Iris pigment epithelial cell (primary cell): ENCODE measurements at regions not wholly inside any gene's neighbourhood (a gene's known extent, or its start where the extent isn't known, plus 50 kb on each side); places are given as distances from the start of the nearest gene placed in this dataset.

Source experiments
- DNase-seq: peaks from one replicate; pipeline ENCODE4 v3.0.0-alpha.2; 2011; ENCODE audit warnings: low read depth

DNA sequence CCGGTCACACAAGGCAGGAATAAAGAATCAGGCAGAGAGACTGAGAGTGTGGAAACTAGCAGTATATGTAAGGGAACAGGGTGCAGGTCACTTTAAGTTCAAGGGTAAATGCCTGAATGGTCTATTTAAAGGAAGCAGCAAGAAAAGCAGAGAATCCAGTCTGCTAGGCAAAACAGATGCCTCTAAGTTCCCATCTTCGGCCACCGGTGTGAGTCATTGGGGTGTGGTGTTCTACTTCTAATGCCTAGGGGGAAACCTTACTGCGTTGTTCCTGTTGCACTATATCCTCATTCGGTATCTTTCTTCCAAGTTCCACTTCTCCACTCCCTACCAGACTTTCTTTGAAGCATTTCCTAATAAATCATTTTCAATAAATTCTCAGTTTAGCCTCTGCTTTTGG lies 259.9 kb downstream of the HHIPL2 start:
- no peak for DNase-seq

DNA sequence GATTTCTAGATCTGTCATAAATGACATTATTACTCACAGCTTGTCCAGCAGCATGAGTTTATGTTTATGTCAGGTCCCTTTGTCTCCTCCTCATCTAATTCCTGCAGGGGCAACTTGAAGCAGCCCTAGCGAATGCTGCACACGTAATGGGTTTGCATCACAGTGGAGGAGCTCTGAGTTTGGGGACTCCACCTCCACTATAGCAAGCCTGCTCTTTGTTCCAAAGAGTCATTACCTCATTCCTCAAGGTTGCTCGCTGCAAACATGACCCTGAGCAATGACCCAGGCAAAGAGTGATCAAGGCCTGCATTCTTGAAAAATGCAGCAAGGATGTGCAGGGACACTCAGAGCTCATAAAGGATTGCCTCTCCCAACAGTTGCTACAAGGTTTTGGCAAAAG lies 261.9 kb downstream of the HHIPL2 start:
- no peak for DNase-seq

DNA sequence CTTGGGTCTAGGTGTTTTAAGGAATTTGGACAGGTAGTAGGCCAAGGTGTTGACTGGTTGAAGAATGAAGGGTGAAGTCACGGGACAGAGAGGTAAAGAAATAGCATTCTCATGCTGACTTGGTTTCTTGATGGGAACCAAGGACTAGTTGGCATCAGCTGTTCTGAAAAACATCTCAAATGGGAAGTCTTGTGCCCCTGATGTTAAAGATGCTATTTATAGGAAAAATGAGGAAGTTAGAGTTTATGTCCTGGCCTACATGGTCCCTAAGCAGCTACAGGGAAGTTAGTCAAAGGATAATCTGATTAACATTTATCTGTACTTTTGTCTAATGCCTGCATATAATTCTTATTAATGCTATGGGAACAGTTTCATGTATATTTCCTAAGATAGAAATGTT lies 262.4 kb downstream of the HHIPL2 start:
- no peak for DNase-seq

DNA sequence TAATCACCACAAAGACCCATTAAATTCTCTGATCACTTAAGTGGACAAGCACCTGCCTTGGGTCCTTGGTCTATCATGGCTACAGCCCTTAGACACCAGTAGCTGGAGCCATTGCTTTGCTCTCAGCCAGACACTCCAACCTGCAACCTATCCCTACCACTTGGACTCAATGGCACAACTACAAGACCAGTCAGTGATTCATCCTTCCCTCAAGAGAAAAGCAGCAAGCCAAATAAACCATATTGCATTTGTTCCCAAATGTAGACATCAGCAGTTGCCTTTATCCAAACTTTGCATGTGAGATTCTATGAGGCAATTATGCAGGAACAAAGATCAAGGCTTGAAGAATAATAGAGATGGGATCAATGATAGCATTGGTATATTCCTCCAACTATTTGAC lies 263.4 kb downstream of the HHIPL2 start:
- DNase-seq = no peak

DNA sequence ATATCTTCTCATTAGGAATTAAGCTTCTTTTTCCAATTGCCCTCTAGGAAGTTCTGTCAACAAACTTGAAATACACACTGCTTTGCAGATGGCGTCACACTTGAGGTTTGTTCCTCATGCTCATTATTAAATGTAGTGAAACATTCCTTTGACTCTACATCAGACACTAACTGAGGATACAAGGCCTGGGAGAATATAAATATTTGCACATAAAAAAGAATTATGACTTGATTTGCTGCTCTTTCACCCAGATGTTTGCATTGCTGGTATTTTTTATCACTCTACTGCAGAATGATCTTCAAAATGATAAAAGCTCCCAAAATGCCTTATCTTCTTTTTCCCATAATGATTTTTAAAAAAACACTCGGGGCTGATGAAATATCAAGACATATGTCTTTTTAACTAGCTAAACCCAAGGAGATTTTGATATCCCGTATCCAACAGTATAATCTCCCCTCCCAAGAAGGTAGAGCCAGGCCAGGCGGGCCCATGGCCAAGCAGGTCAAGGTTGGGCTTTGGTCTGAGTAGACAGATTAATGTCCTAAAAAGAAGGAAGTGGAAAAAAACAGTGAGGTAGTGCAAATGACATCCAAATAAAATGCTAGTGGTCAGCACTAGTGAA lies 264.6 kb downstream of the HHIPL2 start:
- no peak for DNase-seq

DNA sequence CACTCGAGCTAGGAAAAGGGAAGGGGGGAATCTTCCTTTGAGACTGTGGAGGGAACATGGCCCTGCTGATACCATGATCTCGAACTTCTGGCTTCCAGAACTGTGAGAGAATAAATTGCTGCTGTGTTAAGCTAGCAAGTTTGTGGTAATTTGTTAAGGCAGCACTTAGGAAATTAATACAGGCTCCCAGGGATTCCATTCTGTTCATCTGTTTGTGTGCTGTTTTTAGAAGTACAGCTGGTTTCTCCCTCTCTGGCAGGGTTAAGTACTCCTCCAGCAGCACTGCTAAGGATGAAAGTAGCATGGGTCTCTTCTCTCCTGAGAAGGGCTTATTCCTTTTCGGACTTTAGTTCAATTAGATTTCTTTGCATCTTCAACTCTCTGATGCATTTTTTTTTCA lies 268.3 kb downstream of the HHIPL2 start:
- no peak for DNase-seq

DNA sequence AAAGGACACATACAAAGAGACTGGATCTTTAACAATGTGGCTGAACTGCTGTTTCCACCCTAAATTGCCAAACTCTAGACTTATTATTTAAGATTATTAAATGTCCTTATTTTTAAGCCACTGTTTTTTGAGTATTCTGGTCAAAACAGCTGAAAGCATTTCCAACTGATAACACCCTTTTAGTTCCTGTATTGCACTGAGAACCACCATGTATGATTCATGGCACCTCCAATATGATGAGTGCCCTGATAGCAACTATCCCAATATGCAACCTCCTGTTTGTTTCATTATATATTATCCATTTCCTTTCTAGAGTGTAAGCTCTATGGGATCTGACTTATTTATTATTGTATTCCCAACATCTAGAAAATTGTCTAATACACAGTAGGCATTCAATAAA lies 269.4 kb downstream of the HHIPL2 start:
- no peak for DNase-seq

DNA sequence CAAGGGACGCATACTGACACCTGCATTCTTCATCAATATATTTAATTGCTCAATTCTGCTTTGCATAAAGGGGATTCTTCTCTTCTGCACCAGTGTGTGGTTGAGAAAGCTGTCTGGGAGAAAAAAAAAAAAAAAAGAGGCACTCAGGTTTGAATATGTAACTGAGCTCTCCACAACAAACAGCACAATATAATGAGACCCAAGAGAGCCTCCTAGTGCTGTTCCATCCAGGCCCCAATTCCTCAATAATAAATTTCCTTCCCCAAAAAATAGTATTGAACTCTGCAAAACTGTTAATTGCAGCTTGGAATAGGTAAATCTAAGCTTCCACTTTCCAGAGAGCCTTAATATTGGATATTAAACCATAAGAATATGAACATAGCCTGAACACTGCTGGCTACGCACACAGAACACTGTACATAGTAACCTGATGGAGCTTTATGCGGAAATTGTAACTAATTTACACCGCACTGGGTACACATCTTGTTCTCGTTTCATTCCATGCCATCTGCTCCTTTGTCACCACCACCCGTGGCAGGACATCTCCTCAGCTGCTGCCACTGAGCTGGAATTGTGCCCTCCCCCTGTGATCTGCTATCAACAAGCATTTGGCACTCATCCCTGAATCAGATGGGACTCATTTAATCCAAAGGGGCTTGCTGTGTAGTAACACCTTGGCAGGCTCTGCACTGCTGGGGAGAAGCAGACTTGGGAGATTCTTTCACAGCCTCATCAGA lies 272.0 kb downstream of the HHIPL2 start:
- no peak for DNase-seq

DNA sequence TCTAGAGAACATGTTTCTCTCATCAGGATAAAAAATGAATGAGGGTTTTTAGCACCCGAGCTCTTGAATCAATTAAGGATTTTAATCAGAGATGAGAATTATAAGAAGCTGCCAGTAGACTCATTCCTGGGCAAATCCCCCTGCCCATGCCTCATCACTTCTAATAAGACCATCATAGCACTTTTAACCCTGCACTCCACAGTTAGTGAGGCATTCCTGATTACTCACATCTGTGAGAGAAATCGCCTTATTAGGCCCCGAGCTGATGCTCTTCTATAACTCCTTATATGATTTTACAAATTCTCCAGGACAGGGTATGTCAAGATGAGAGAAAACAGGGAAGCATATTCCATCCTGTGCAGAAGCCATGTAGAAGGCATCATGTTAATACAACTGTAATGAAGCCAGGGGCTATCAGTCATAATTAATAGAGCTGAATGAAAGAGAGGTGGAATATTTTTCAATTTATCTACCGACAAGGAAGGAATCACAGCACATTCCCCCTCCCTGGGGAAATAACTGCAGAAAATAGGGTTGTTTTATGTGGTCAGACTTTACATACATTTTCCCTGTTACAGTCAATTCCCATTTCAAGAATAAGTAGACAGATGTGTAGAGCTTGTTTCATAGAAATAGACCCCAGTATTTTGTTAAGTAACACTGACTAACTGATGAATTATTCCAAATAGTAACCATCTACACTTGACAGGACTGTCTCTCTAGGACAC lies 272.7 kb downstream of the HHIPL2 start:
- no peak for DNase-seq

DNA sequence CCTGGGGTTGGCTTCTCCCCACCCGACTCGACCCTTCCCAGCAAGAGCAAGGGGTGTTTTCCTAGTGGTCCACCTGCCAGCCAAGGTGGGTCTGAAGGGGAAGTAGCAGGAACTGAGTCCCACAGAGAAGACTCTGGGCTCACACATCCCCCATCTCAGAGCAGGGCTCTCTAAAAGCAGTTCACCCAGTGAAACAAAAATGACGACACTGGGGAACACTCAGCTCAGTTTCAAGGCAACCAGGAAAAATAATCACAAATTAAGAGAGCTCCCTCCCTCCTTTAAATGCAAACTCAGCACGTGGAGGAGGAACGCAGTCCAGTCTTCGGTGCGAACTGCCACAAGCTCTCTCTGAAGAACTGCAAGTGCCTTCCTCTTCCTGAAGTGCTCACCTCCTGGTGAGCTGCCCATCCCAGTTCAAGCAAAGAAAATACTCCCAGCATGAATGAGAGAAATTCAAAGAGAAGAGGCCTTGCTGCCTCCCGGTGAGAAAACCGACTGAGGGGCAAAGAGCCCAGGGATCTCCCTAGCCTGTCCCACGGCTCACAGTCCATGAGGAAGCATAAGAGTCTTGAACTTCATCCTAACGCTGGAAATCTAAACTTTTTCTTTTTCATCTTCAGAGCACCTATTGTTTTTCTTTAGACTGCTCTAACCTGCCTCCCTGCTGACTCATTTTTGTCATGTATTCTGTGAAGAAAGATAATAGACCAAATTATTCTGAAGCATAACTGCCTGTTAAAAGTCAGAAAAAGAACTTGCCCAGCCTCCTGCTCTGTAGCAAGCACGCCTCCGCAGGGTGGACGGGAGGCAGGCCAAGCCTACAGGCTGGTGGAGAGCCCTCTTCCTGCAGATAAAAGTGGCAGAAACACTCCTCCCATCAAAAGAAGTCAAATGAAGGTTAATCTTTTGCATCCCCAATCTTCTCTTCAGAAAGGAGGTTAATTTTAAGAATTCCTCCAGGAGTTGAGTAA lies 281.4 kb downstream of the HHIPL2 start:
- no peak for DNase-seq

DNA sequence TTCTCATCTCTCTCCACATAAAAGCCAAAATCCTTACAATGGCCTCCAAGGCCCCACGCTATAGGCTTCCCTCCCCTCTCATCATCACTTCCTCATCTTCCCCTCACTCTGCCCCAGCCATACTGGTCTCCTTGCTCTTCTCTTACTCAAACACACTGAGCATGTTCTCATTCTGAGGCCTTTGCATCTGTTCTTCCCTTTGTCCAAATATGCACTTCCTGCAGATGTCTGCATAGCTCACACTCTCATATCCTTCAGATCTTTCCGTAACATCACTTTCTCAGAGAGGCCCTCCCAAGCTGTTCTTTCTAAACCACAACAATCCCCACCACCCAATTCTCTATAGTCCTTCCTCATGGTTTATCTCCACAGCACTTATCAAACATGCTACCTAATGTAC lies 284.1 kb downstream of the HHIPL2 start:
- no peak for DNase-seq

DNA sequence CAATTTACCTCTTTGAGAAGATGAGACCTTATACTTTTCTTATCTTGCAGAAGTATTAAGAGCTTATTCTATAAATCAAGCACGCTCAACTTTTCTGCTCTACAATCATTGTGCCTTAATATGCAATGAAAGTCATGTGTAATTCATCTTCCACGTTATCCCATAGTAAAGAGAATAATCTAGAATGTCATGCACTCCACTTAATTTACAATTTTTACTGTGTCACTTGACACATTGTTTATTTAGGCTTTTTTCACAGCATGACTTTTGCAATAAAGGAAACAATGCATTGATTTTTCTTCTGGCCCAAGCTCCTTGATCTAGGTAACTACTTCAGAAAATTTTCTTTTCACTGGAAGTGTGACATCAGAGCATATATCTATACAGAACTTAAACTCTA lies 290.9 kb downstream of the HHIPL2 start:
- DNase-seq = no peak

DNA sequence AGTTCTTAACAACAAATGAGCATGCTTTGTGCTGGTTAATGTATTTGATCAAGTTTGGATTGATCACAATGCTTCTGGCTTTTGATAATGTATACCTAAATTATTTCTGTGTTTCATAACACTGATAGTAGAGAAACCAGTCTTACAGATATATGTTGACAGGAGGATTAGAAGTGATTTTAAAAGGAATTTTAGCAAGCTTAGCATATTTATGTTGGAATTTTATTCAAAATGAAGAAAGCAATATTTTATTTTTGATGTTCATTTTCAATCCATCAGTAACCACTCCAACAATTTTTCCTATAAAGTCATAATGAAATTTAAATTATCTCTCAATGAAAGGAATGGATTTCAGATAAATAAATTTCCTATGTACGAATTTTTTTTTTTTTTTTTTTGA lies 291.8 kb downstream of the HHIPL2 start:
- no peak for DNase-seq

DNA sequence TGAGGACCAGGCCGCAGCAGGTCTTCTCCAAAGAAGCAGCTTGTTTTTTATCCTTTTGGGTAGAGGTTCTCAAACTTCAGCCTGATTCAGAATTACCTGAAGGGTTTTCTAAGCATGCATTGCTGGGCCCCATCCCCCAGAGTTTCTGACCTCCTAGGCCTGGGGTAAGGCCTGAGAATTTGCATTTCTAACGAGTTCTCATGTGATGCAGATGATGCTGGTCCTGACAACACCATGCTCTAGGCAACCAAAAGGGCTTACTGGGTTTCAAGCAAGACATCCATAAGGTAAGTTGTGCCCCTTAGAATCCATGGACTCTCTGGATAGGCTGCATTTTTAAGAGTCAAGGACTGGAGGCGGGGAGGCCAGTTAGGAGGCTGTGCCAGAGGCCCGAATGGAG lies 295.1 kb downstream of the HHIPL2 start:
- DNase-seq = no peak

DNA sequence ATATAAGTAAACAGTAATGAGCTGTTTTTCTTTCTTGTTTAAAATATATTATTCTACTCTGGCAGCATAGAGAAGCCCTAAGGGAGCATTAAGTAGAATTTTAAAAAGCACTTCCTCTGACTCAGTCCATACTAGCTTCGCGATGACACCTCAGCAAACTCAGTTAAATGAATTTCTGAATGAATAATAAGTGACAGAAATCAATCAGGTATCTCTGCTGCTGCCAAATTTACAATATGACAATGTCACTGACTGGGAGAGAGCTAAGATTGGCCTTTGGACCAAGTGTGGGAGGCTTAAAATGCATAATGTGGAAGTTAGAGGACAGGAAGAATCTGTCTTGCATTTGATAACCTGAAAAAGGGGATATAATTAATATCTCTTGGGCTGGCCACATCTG lies 296.1 kb downstream of the HHIPL2 start:
- DNase-seq = no peak

DNA sequence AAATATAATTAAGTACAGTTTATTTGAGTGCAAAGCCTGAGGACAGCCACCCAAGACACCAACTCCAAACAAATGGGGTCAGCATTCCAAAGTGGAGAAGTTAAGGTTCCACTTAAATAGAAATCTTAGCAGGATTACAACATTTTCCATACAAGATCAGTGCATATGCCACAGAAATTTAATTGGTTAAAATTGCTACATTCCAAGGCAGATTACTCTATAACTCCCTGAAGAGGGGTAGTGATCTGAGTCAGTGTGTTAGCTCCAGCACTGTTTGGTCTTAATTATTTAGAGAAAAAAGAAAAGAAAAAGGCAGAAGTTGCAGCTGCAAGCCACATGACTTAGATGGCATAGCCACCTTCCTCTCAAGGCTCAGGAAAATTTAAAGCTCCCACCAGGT lies 297.5 kb downstream of the HHIPL2 start:
- peak; percentile 6 for DNase-seq

DNA sequence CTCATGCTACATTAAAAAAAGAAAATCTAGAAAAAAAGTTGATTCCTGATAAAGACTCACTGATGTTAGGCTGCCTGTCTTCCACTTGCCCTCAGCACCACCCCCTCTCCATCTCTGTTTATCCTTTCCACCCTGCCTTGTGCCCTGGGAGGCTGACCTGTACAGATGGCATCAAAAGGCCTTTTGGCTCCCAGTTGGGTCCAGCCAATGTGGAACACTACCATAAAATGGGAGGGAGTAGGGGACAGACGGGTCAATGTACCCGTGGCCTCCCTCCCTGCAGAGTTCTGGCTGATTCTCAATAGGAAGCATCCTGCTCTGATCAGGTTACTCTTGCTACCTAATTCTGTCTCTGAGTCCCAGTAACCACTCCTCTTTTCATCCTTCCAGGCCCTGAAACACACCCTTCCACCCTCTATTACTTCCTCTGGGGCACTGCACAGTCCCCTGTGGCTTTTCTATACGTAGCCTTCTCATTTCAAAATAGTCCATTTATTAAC lies 300.0 kb downstream of the HHIPL2 start:
- DNase-seq = no peak

DNA sequence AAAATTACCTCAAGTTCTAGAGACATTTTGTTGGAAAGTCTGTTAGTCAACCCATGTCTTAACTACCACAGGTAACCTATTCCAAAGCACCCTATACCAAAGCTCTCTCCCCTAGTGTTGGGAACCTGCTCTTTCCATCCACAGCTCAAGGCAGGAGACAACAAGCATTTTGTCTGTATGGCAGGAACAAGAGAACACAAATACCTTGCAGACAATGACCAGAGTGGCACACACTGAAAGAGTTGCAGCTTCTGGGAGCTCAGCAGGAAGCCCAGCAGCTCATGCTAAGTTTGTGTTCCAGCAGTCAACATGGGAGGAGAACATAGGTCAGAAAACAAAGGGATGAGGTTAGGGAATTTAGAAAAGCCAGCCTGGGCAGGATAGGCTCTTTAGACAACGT lies 300.8 kb downstream of the HHIPL2 start:
- no peak for DNase-seq

DNA sequence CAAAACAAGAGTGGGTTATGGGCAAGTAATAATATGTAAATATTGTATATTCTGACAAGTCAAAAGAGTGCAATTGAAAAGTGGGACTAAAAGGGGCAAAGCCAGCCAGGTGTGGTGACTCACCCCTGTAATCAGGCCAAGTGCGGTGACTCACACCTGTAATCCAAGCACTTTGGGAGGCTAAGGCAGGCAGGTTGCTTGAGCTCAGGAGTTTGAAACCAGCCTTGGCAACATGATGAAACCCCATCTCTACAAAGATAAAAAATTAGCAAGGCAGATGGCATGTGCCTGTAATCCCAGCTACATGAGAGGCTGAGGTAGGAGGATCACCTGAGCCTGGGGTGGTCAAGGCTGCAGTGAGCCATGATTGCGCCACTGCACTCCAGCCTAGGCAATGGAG lies 304.0 kb downstream of the HHIPL2 start:
- DNase-seq = no peak

DNA sequence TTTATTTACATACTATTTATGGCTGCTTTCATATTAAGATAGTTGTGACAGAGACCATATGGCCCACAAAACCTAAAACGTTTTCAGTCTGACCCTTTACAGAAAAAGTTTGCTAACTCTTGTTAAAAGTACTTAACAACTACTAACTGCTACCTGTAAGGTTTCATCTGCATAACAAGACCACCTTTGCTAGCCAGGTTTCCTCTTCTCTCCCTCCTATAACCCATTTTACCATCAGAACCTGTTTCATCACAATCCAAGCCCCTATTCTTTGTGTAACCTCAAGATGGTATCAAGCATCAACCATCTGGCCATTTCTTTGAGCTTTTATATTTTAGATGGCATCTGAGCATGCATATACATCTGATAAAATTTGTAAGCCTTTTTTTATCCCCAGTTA lies 305.4 kb downstream of the HHIPL2 start:
- no peak for DNase-seq

DNA sequence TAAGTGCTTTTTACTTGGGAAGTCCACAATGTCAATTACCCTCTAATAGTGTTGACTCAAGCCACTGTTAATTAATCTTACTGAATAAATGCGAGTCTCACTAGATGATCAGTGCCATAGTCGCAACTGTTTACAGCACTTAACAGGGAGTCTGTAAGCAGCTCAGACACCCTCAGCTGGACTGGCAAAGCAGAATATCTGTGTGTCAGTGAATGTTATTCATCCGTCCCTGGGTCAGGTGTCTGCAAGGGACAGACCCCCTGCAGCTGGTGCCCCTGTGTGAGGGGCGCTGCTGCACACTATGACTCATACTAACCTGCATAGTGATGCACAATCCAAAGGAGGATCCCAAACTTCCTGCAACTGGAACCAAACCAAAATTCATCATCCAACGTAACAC lies 306.5 kb downstream of the HHIPL2 start:
- no peak for DNase-seq

DNA sequence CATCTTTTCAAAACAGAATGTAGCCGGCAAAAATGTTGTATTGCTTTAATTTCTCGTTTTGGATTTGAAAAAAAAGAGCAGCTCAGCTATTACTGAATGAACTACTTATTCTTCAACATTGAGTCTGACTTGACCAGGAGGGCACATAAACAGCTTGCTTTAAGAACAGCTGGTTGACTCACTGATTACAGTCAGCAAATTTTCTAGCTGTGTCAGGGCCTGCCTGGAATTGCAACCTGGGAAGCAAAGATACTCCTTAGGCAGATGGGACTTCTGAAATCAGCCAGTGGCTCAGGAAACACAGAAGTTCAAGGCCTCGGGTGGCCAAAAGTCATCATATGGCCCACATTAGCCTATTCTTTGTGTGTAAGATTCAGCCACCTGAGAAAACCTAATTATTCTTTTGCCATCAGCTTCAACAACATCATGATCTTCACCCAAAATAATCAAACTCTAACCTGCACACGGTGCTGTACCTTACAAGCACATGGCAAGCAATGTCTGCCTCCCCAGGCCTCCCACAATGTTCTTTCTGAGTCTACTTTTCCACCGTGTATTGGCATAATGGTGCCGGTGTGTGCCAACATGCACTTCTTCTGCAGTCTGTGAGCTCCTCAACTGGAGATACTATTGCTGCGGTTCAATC lies 307.2 kb downstream of the HHIPL2 start:
- peak; percentile 40 for DNase-seq
